ENCODE measurements at regions not wholly inside any gene's neighbourhood (a gene's known extent, or its start where the extent isn't known, plus 50 kb on each side); places are given as distances from the start of the nearest gene placed in this dataset.

GRCh38 chr16:35746281-35746962 lies 2287.0 kb downstream of the TP53TG3F start:
- no peak for TF ChIP-seq CTCF (IDR thresholded peaks at IDR 0.05)

GRCh38 chr16:35746963-35747657 lies 2287.7 kb downstream of the TP53TG3F start:
- H3K4me3 Mint-ChIP-seq (ENCODE audit: unreplicated experiment): no peak overlapping the region
- no peaks in the 10 kb centered on the region for H3K4me1 Mint-ChIP-seq (ENCODE audit: unreplicated experiment)
- H3K27me3 Mint-ChIP-seq (ENCODE audit: unreplicated experiment): no peaks in the 10 kb centered on the region
- DNase-seq (ENCODE audit: extremely low spot score, unreplicated experiment): peak; percentile 80
- no peaks in the 10 kb centered on the region for H3K36me3 Mint-ChIP-seq (ENCODE audit: unreplicated experiment)
- no peak for TF ChIP-seq CTCF (IDR thresholded peaks at IDR 0.05)
- peaks cover 39% of the 10 kb centered on the region for H3K9me3 Mint-ChIP-seq (ENCODE audit: unreplicated experiment)
- no peak overlapping the region for H3K27ac Mint-ChIP-seq (ENCODE audit: unreplicated experiment)

More at GRCh38 chr16:35746281-35746962, 2287.0 kb downstream of the TP53TG3F start:
- Mint-ChIP-seq H3K36me3 (ENCODE audit: unreplicated experiment) (no peaks in the 10 kb centered on the region), H3K4me1 (ENCODE audit: unreplicated experiment) (no peaks in the 10 kb centered on the region), H3K27ac (ENCODE audit: unreplicated experiment) (no peak overlapping the region), H3K9me3 (ENCODE audit: unreplicated experiment) (peaks cover 44% of the 10 kb centered on the region), H3K27me3 (ENCODE audit: unreplicated experiment) (no peaks in the 10 kb centered on the region), H3K4me3 (ENCODE audit: unreplicated experiment) (no peak overlapping the region)
- DNase-seq (ENCODE audit: extremely low spot score, unreplicated experiment): peak; percentile 81

GRCh38 chr16:35747658-35748455 lies 2288.4 kb downstream of the TP53TG3F start:
- H3K4me3 Mint-ChIP-seq (ENCODE audit: unreplicated experiment): no peak overlapping the region
- H3K9me3 Mint-ChIP-seq (ENCODE audit: unreplicated experiment): peaks cover 33% of the 10 kb centered on the region
- no peak for TF ChIP-seq CTCF (IDR thresholded peaks at IDR 0.05)
- H3K27me3 Mint-ChIP-seq (ENCODE audit: unreplicated experiment): no peaks in the 10 kb centered on the region
- no peaks in the 10 kb centered on the region for H3K36me3 Mint-ChIP-seq (ENCODE audit: unreplicated experiment)
- H3K4me1 Mint-ChIP-seq (ENCODE audit: unreplicated experiment): no peaks in the 10 kb centered on the region
- DNase-seq (ENCODE audit: extremely low spot score, unreplicated experiment): peak; percentile 84
- no peak overlapping the region for H3K27ac Mint-ChIP-seq (ENCODE audit: unreplicated experiment)

GRCh38 chr16:35748621-35749252 lies 2289.3 kb downstream of the TP53TG3F start:
- no peaks in the 10 kb centered on the region for H3K36me3 Mint-ChIP-seq (ENCODE audit: unreplicated experiment)
- peak; percentile 81 for DNase-seq (ENCODE audit: extremely low spot score, unreplicated experiment)
- no peaks in the 10 kb centered on the region for H3K27me3 Mint-ChIP-seq (ENCODE audit: unreplicated experiment)
- TF ChIP-seq CTCF (IDR thresholded peaks at IDR 0.05): no peak
- no peaks in the 10 kb centered on the region for H3K4me1 Mint-ChIP-seq (ENCODE audit: unreplicated experiment)
- peaks cover 29% of the 10 kb centered on the region for H3K9me3 Mint-ChIP-seq (ENCODE audit: unreplicated experiment)
- no peak overlapping the region for H3K4me3 Mint-ChIP-seq (ENCODE audit: unreplicated experiment)
- H3K27ac Mint-ChIP-seq (ENCODE audit: unreplicated experiment): no peak overlapping the region

Data from osteocyte (in vitro differentiated cells).